HG02623 (cell line): ENCODE measurements at regions not wholly inside any gene's neighbourhood (a gene's known extent, or its start where the extent isn't known, plus 50 kb on each side); places are given as distances from the start of the nearest gene placed in this dataset.

Experiments
- ATAC-seq: cut with Tn5 transposase; IDR thresholded peaks from one replicate; pipeline ENCODE4 v1.9.1; 2021; ENCODE audit warnings: moderate library complexity; ENCODE audit not compliant: unreplicated experiment

DNA sequence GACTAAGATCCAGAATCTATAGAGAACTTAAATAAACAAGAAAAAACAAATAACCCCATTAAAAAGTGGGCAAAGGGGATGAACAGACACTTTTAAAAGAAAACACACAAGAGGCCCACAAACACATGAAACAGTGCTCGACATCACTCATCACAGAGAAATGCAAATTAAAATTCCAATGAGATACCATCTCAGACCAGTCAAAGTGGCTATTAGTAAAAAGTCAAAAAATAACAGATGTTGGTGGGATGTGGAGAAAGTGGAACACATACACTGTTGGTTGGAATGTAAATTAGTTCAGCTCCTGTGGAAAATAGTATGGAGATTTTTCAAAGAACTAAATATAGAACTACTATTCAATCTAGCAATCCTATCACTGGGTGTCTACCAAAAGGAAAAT is 143.1 kb downstream of the IFI44 start:
- no peak for ATAC-seq

GRCh38 chr1:78797108-78797781 is 147.6 kb downstream of the IFI44 start:
- ATAC-seq = no peak

DNA sequence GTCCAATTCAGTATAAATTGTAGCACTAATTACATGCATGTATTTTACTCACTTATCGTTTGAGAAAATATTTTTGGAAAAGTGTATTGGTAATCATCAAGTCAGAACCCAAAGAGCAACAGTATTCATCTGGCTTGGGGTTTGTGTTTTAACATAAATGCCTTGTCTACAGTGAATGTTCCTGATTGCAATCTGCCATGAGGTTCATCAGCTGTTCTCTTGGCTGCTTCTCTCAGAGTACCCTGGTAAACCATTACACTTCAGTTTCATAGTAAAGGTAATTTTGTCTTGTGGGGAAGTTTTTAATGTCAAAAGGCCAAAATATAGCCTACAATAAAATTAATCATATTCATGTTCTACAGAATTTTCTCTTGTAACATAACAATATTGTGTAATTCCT is 150.3 kb downstream of the IFI44 start:
- ATAC-seq = no peak

DNA sequence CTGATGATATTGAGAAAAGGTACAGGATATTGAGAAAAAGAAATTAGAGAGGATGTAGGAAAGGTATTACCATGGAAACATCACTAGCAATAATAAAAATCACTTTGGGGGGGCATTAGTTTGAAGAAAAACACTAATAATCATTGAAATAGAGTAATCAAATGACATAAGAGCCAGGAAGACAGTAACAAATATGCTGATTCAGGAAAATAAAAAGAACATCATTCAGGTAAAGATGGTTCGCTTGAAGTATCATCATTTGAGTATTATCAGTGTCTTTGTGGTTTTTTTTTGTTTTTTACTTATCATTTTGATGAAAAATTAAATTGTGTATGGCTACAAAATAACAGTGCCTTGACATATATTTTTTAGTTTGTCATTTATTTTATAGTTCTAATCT is 164.5 kb downstream of the IFI44 start:
- no peak for ATAC-seq

- no peak for ATAC-seq
Measured at GRCh38 chr1:78825561-78825960, 175.9 kb downstream of the IFI44 start.

GRCh38 chr1:78829644-78830043 is 176.9 kb downstream of the ADGRL4 start:
- no peak for ATAC-seq

DNA sequence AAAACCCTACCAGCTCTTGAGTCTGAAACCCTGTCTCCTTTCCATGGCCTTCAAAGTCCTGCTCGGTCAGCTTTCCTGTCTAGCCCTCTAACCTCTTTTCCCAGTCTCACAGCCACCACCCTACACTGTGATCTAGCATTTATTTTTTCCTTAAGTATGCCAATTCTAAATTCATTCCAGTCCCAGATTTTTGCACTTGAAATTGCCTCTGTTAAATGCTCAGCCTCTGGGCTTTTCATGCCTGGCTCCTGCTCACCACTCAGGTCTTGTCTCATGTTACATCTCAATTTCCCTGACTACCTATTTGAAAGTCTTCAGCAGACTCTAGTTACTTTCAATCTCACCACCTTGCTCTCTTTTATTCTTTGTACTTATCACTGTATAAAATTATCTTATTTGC is 176.2 kb downstream of the ADGRL4 start:
- no peak for ATAC-seq

DNA sequence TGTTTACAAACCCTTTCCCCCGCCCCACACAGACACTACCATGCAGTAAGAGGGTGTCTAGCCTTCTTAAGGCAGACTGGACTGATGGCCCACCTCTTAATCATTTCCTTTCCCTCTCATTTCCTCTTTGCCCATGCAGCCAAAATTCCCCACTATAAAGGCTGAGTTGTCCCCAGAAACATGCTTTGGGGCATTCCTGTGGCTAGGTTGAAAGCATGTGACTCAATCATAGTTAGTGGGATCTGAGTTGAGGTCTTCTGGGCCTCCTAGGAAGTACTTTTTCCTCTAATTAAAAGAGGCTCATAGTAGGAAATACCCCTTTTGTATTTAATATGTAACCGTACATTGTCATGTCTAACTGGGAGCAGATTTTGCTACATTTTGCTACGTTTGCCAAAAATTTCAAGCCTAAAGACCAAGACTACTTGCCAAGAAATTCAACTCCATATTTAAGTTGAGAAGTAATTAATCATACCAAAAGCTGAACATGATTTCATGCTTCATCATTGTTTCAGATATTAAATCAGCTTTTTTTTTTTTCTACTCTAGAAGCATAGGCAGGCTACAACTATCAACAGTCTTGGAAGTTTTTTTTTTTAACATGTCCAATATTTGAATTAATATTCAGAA is 174.7 kb downstream of the ADGRL4 start:
- ATAC-seq = no peak

GRCh38 chr1:78833491-78833890 is 173.0 kb downstream of the ADGRL4 start:
- ATAC-seq = no peak

GRCh38 chr1:78834201-78834741 is 172.3 kb downstream of the ADGRL4 start:
- peak; percentile 74 for ATAC-seq

- ATAC-seq = no peak
Measured at GRCh38 chr1:78836726-78837125, 169.8 kb downstream of the ADGRL4 start.

GRCh38 chr1:78839704-78840277 is 166.7 kb downstream of the ADGRL4 start:
- peak; percentile 49 for ATAC-seq
